ENCODE measurements at regions not wholly inside any gene's neighbourhood (a gene's known extent, or its start where the extent isn't known, plus 50 kb on each side); places are given as distances from the start of the nearest gene placed in this dataset.

- no peaks in the 10 kb centered on the region for H3K4me1 ChIP-seq
- intact Hi-C loops (cut with DNase I): no loop called here
- no peaks in the 10 kb centered on the region for H3K27me3 ChIP-seq
- TF ChIP-seq CTCF (IDR thresholded peaks at IDR 0.05): no peak
- no peaks in the 10 kb centered on the region for H3K9me3 ChIP-seq
- no peak overlapping the region for H3K27ac ChIP-seq
- H3K4me3 ChIP-seq: no peak overlapping the region
- DNase-seq: no peak
- H3K36me3 ChIP-seq: no peaks in the 10 kb centered on the region
- no peak for ATAC-seq
Observed at GRCh38 chr5:106862450-106863193, 808.1 kb downstream of the EFNA5 start.

GRCh38 chr5:106860398-106861044 lies 810.2 kb downstream of the EFNA5 start:
- Histone ChIP-seq H3K36me3 (no peaks in the 10 kb centered on the region), H3K4me3 (no peak overlapping the region), H3K27me3 (no peaks in the 10 kb centered on the region), H3K9me3 (no peaks in the 10 kb centered on the region), H3K27ac (no peak overlapping the region), H3K4me1 (no peaks in the 10 kb centered on the region)
- no peak for ATAC-seq
- intact Hi-C loops (cut with DNase I): no loop called here
- DNase-seq: no peak
- TF ChIP-seq CTCF (IDR thresholded peaks at IDR 0.05): no peak

DNA sequence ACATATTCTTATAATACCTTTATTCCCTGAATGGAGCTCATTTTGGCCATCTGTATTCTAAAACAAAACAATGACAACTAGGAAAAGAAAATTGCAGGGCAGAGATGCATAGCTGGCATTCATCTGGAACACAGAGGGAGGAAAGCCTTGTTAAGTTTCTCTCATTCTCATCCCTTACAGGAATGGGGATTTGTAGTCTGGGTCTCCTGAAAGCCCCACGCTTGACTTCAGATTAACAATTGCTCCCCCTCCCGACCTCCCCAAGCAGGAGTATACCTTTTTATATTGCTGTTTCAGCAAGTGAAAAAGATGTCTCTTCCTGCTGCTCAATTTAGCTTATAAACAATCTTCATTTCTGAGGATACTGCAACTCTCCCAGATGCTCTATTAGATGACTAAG lies 812.1 kb downstream of the EFNA5 start:
- H3K4me1 ChIP-seq: no peaks in the 10 kb centered on the region
- DNase-seq: no peak
- intact Hi-C loops (cut with DNase I): no loop called here

DNA sequence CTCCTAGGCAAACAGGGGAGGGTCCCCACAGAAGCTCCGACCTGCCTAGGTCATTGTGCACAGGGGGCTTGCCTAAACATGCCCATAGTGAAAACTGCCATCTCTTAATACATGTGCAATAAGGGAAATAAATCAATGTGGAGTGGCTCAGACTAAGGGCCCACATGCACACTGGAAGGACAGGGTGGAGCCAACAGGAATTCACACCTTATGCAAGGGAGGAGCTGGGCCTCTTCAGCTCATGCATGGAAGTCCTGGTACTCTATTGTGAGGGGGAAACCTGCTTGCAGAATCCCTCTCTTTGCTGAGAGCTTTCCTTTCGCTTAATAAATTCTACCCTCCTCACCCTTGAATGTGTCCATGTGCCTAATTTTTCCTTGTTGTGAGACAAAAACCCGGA lies 815.8 kb downstream of the EFNA5 start:
- H3K27ac ChIP-seq: no peak overlapping the region
- H3K4me1 ChIP-seq: no peaks in the 10 kb centered on the region
- no peaks in the 10 kb centered on the region for H3K9me3 ChIP-seq
- no peak for TF ChIP-seq CTCF (IDR thresholded peaks at IDR 0.05)
- H3K27me3 ChIP-seq: no peaks in the 10 kb centered on the region
- DNase-seq: no peak
- H3K4me3 ChIP-seq: no peak overlapping the region
- intact Hi-C loops (cut with DNase I): no loop called here
- ATAC-seq: no peak
- no peaks in the 10 kb centered on the region for H3K36me3 ChIP-seq

More for the DNA sequence above, 812.1 kb downstream of the EFNA5 start:
- H3K27me3 ChIP-seq: no peaks in the 10 kb centered on the region
- no peak for ATAC-seq
- no peaks in the 10 kb centered on the region for H3K36me3 ChIP-seq
- H3K4me3 ChIP-seq: no peak overlapping the region
- H3K9me3 ChIP-seq: no peaks in the 10 kb centered on the region
- no peak for TF ChIP-seq CTCF (IDR thresholded peaks at IDR 0.05)
- no peak overlapping the region for H3K27ac ChIP-seq

DNA sequence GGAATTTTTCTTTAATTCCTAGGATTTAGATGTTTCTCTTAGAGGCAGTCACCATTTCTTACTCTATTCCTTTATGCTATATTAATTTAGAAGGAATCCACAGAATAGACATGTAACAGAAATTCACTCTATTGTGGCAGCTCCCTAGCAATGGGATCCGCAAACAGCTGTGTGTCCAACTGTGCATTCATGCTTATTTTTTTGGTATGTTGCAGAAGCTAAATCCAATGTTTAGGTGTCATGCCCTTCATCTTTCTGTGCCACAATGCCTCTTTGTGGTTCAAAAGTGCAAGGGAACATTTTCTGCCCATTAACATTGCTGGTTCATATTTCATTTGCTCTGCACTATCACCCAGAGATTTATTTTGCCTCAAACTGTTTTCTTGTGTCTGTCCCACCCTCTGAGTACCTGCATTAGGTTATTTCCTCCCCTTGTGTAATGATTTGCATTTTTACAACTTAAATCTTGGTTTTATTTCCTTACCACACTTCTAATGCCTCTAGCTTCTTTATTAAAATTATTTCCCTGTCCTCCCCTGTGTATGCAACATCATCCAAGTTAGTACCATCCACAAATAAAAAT lies 816.5 kb downstream of the EFNA5 start:
- TF ChIP-seq CTCF (IDR thresholded peaks at IDR 0.05): no peak
- Histone ChIP-seq H3K9me3 (no peaks in the 10 kb centered on the region), H3K27ac (no peak overlapping the region), H3K4me1 (no peaks in the 10 kb centered on the region), H3K4me3 (no peak overlapping the region), H3K27me3 (no peaks in the 10 kb centered on the region), H3K36me3 (no peaks in the 10 kb centered on the region)
- no peak for DNase-seq
- intact Hi-C loops (cut with DNase I): no loop called here
- ATAC-seq: no peak
